Liver (tissue), 8 donors: ENCODE measurements at regions not wholly inside any gene's neighbourhood (a gene's known extent, or its start where the extent isn't known, plus 50 kb on each side); places are given as distances from the start of the nearest gene placed in this dataset.

Source experiments
- DNase-seq: peaks from one replicate; pipeline ENCODE4 v3.0.0-alpha.2; 2017; ENCODE audit warnings: low spot score
- H3K27ac ChIP-seq, 2 donors: one replicate each; pipeline ENCODE4 v1.7.0; 2013; ENCODE audit warnings: inconsistent platforms in 2 of 2, low read length in 2 of 2, control low read depth in 1 of 2, low read depth in 1 of 2, mild to moderate bottlenecking in 1 of 2
- H3K27me3 ChIP-seq, 4 donors: one replicate each; pipeline versions ENCODE4 v1.6.1 to v1.7.0; 2013; ENCODE audit warnings: low read length in 3 of 4, inconsistent platforms in 1 of 4, mild to moderate bottlenecking in 1 of 4, moderate library complexity in 1 of 4; ENCODE audit not compliant: control insufficient read depth in 4 of 4, insufficient read depth in 4 of 4
- H3K36me3 ChIP-seq, 4 donors: one replicate each; pipeline versions ENCODE4 v1.6.1 to v1.7.0; 2013; ENCODE audit warnings: low read length in 3 of 4, mild to moderate bottlenecking in 3 of 4, low read depth in 1 of 4, moderate library complexity in 1 of 4; ENCODE audit not compliant: control insufficient read depth in 4 of 4, insufficient read depth in 3 of 4
- H3K4me1 ChIP-seq, 4 donors: one replicate each; pipeline versions ENCODE4 v1.6.1 to v1.7.0; 2013; ENCODE audit warnings: low read length in 3 of 4, mild to moderate bottlenecking in 3 of 4, moderate library complexity in 1 of 4; ENCODE audit not compliant: control insufficient read depth in 4 of 4, insufficient read depth in 4 of 4
- H3K4me3 ChIP-seq, 3 donors: one replicate each; pipeline versions ENCODE4 v1.6.1 to v1.7.0; 2013; ENCODE audit warnings: low read length in 3 of 3, control low read depth in 1 of 3, low read depth in 1 of 3, mild to moderate bottlenecking in 1 of 3
- H3K9ac ChIP-seq, 2 donors: one replicate each; pipeline ENCODE4 v1.7.0; 2013; ENCODE audit warnings: low read length in 2 of 2, mild to moderate bottlenecking in 2 of 2, moderate library complexity in 2 of 2, control low read depth in 1 of 2, low read depth in 1 of 2
- H3K9me3 ChIP-seq, 4 donors: one replicate each; pipeline versions ENCODE4 v1.6.1 to v1.7.0; 2013; ENCODE audit warnings: low read length in 3 of 4; ENCODE audit not compliant: control insufficient read depth in 4 of 4
- ATF3 ChIP-seq: IDR thresholded peaks from 2 replicates; pipeline ENCODE4 v1.6.1; 2016; ENCODE audit warnings: antibody characterized with exemption
- CTCF ChIP-seq: fragments of 150-350 bp; IDR thresholded peaks from 2 replicates; pipeline ENCODE4 v1.5.1; 2017; ENCODE audit warnings: improper control_type of control experiment, low read depth, low read length; ENCODE audit not compliant: missing input control
- EGR1 ChIP-seq, 2 donors: IDR thresholded peaks; 2 replicates each; pipeline ENCODE4 v1.6.1; 2016 to 2018; ENCODE audit warnings: antibody characterized with exemption in 2 of 2, low read depth in 2 of 2
- FOXA1 ChIP-seq: IDR thresholded peaks from 2 replicates; pipeline ENCODE4 v1.6.1; 2016; ENCODE audit warnings: antibody characterized with exemption
- FOXA2 ChIP-seq: IDR thresholded peaks from 2 replicates; pipeline ENCODE4 v1.6.1; 2016; ENCODE audit warnings: antibody characterized with exemption
- GABPA ChIP-seq, 2 donors: IDR thresholded peaks in 1 of 2; conservative IDR thresholded peaks in 1 of 2; 2 replicates each; pipeline ENCODE4 v1.6.1; 2016; ENCODE audit warnings: antibody characterized with exemption in 2 of 2, mild to moderate bottlenecking in 1 of 2, moderate library complexity in 1 of 2
- HNF4A ChIP-seq, 2 donors: conservative IDR thresholded peaks; 2 replicates each; pipeline ENCODE4 v1.6.1; 2016; ENCODE audit warnings: antibody characterized with exemption in 2 of 2, mild to moderate bottlenecking in 2 of 2
- HNF4G ChIP-seq: IDR thresholded peaks from 2 replicates; pipeline ENCODE4 v1.6.1; 2016; ENCODE audit warnings: antibody characterized with exemption
- JUND ChIP-seq, 2 donors: IDR thresholded peaks; 2 replicates each; pipeline ENCODE4 v1.6.1; 2016; ENCODE audit warnings: antibody characterized with exemption in 2 of 2
- MAX ChIP-seq: IDR thresholded peaks from 2 replicates; pipeline ENCODE4 v1.6.1; 2016; ENCODE audit warnings: antibody characterized with exemption
- NR2F2 ChIP-seq: IDR thresholded peaks from 2 replicates; pipeline ENCODE4 v1.6.1; 2016; ENCODE audit warnings: antibody characterized with exemption
- RAD21 ChIP-seq, 2 donors: IDR thresholded peaks; 2 replicates each; pipeline ENCODE4 v1.6.1; 2016; ENCODE audit warnings: antibody characterized with exemption in 2 of 2, mild to moderate bottlenecking in 2 of 2
- REST ChIP-seq: IDR thresholded peaks from 2 replicates; pipeline ENCODE4 v1.6.1; 2016; ENCODE audit warnings: antibody characterized with exemption, mild to moderate bottlenecking
- RXRA ChIP-seq, 2 donors: IDR thresholded peaks; 2 replicates each; pipeline ENCODE4 v1.6.1; 2017 to 2018; ENCODE audit warnings: antibody characterized with exemption in 2 of 2, mild to moderate bottlenecking in 1 of 2
- SP1 ChIP-seq: IDR thresholded peaks from 2 replicates; pipeline ENCODE4 v1.6.1; 2018; ENCODE audit warnings: antibody characterized with exemption, mild to moderate bottlenecking
- TAF1 ChIP-seq: conservative IDR thresholded peaks from 2 replicates; pipeline ENCODE4 v1.6.1; 2016; ENCODE audit warnings: antibody characterized with exemption, mild to moderate bottlenecking
- YY1 ChIP-seq: IDR thresholded peaks from 2 replicates; pipeline ENCODE4 v1.6.1; 2016; ENCODE audit warnings: antibody characterized with exemption, mild to moderate bottlenecking
- ZBTB33 ChIP-seq: IDR thresholded peaks from 2 replicates; pipeline ENCODE4 v1.6.1; 2016; ENCODE audit warnings: antibody characterized with exemption
- WGBS: extraction: QIAGEN DNeasy Blood & Tissue Kit; methylation state at CpG from one replicate; pipeline ENCODE4 v1.1.7; 2013; 5-methylcytosine and 5-hydroxymethylcytosine counted together
- donor health status: healthy.
- donor health status: healthy.
- donor health status: healthy.
- donor health status: healthy.
- donor health status: healthy.

- TF ChIP-seq YY1 = no peak
- TF ChIP-seq CTCF = no peak
Observed at GRCh38 chr20:1832634-1833033, 62.6 kb upstream of the SIRPA start (continued).

- Histone ChIP-seq H3K27me3 (no peaks in the 10 kb centered on the region), H3K27ac (no peak overlapping the region), H3K9me3 (no peaks in the 10 kb centered on the region), H3K4me3 (no peak overlapping the region), H3K36me3 (no peaks in the 10 kb centered on the region), H3K4me1 (peaks cover 2 to 14% (median 10%) of the 10 kb centered on the region in 4 donors), H3K9ac (no peak overlapping the region)
- TF ChIP-seq ZBTB33 (no peak), TAF1 (no peak), REST (no peak), FOXA2 (no peak), SP1 (no peak), RAD21 (IDR thresholded peaks at IDR 0.05) (no peak), ATF3 (no peak), JUND (IDR thresholded peaks at IDR 0.05) (no peak), NR2F2 (no peak), HNF4G (no peak), CTCF (no peak), GABPA (IDR thresholded peaks at IDR 0.05 in 1 of 2, conservative IDR thresholded peaks at IDR 0.05 in 1 of 2) (no peak), FOXA1 (no peak), YY1 (no peak), RXRA (IDR thresholded peaks at IDR 0.05) (no peak), MAX (no peak), EGR1 (IDR thresholded peaks at IDR 0.05; ENCODE audit: low read depth in 2 of 2) (no peak), HNF4A (conservative IDR thresholded peaks at IDR 0.05) (no peak)
- no peak for DNase-seq
- WGBS = 89% methylated on average over 8 of the region's 8 CpGs
Observed at GRCh38 chr20:1831606-1832005, 63.6 kb upstream of the SIRPA start.
